Activated CD4-positive, alpha-beta memory T cell treated with anti-CD3 and anti-CD28 coated beads for 36 hours (primary cell): ENCODE measurements at regions not wholly inside any gene's neighbourhood (a gene's known extent, or its start where the extent isn't known, plus 50 kb on each side); places are given as distances from the start of the nearest gene placed in this dataset.

ENCODE experiments used
- CTCF ChIA-PET: fragments of 350-600 bp; sonication (Branson Sonifier 250); formaldehyde crosslinking; loops from one replicate; lab custom pipeline; 2021; ENCODE audit warnings: antibody characterized with exemption, inconsistent platforms; lab: Charles Lee
- POLR2A ChIA-PET: fragments of 350-600 bp; sonication (Branson Sonifier 250); formaldehyde crosslinking; loops from one replicate; lab custom pipeline; 2021; ENCODE audit warnings: antibody characterized with exemption; lab: Charles Lee
- DNase-seq: peaks from one replicate; pipeline ENCODE4 v3.0.0-alpha.2; 2020
- H3K27ac Mint-ChIP-seq: one replicate; pipeline ENCODE4 v1.8.0; 2021; ENCODE audit warnings: mixed read lengths
- H3K27me3 Mint-ChIP-seq: one replicate; pipeline ENCODE4 v1.8.0; 2021; ENCODE audit warnings: mixed read lengths
- H3K36me3 Mint-ChIP-seq: one replicate; pipeline ENCODE4 v1.8.0; 2021; ENCODE audit warnings: mixed read lengths
- H3K4me1 Mint-ChIP-seq: one replicate; pipeline ENCODE4 v1.8.0; 2021; ENCODE audit warnings: low read depth, mixed read lengths
- H3K4me3 Mint-ChIP-seq: one replicate; pipeline ENCODE4 v1.8.0; 2021; ENCODE audit warnings: mild to moderate bottlenecking, mixed read lengths
- H3K9me3 Mint-ChIP-seq: one replicate; pipeline ENCODE4 v1.8.0; 2021; ENCODE audit warnings: mixed read lengths
- intact Hi-C: fragments of 100-400 bp; cut with micrococcal nuclease; formaldehyde crosslinking; loops from one replicate; pipeline ENCODE4 v1.15.1; 2023

DNA sequence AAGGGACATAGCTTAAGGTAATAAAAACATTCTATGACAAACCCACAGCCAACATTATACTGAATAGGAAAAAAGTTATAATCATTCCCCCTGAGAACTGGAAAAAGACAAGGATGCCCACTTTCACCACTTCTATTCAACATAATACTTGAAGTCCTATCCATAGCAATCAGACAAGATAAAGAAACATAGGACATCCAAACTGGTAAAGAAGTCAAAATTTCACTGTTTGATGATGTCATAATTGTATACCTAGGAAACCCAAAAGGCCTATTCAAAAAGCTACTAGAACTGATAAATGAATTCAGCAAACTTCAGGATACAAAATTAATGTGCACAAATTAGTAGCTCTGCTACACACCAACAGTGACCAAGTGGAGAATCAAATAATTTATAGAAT lies 1590.0 kb upstream of the PCDH20 start:
- intact Hi-C loops: no loop called here
- no peak overlapping the region for H3K27ac Mint-ChIP-seq
- no peaks in the 10 kb centered on the region for H3K27me3 Mint-ChIP-seq
- CTCF ChIA-PET: no interaction called here
- no peaks in the 10 kb centered on the region for H3K4me1 Mint-ChIP-seq
- POLR2A ChIA-PET: no interaction called here
- peaks cover 65% of the 10 kb centered on the region for H3K9me3 Mint-ChIP-seq
- DNase-seq: no peak
- H3K4me3 Mint-ChIP-seq: no peak overlapping the region
- H3K36me3 Mint-ChIP-seq: no peaks in the 10 kb centered on the region

DNA sequence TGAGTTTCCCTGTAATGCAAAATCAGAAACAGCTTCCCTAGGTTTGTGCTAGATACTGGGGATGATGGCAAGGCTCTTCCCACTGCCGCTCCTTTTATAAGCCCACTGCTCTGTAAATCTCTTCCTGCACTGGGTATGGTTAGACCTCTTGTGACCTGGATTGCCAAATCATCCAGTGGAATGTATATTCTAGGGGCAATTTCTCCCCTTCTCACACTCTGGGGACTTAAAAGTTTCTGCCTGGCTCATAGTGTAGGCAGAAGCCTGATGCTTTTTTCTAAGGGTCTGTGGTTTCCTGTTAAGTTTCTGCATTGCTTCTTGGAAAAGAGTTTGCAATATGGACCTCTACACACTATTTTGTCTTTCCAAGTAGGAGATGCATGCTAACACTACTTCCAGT lies 1582.0 kb upstream of the PCDH20 start:
- peaks cover 20% of the 10 kb centered on the region for H3K9me3 Mint-ChIP-seq
- H3K4me3 Mint-ChIP-seq: no peak overlapping the region

DNA sequence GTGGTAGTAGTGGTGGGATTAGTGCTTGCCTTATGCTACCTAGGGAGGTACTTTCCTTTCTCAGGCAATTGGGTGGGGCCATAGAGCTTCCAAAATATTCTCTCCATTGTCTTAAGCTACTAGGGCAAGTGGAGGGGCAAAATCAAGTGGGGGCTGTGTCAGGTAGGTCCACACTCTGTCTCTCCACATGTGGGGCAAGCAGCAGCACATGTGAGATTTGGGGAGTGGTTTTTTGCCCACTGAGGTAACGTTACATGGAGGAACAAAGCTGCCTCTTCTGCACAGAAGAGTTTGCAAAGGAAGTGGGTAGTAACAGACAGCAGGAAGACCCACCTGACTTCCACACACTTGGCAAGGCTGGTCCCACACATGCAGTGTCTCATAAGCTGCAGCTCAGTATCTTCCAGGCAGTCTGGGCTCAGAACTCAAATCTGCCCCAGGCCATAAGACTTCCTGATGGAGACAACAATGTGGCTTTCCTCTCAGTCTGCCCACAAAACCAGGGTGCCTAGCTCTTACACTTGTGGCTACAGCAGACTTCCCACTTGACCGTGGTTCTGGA lies 1581.5 kb upstream of the PCDH20 start:
- Mint-ChIP-seq H3K36me3 (no peaks in the 10 kb centered on the region), H3K9me3 (peaks cover 17% of the 10 kb centered on the region), H3K4me1 (no peaks in the 10 kb centered on the region), H3K27ac (no peak overlapping the region), H3K27me3 (no peaks in the 10 kb centered on the region), H3K4me3 (no peak overlapping the region)
- POLR2A ChIA-PET: no interaction called here
- intact Hi-C loops: no loop called here
- CTCF ChIA-PET: no interaction called here
- no peak for DNase-seq

More for the DNA sequence above, 1582.0 kb upstream of the PCDH20 start:
- DNase-seq: no peak
- no peaks in the 10 kb centered on the region for H3K27me3 Mint-ChIP-seq
- intact Hi-C loops: no loop called here
- no peaks in the 10 kb centered on the region for H3K36me3 Mint-ChIP-seq
- H3K4me1 Mint-ChIP-seq: no peaks in the 10 kb centered on the region
- no peak overlapping the region for H3K27ac Mint-ChIP-seq
- ChIA-PET CTCF (no interaction called here), POLR2A (no interaction called here)

DNA sequence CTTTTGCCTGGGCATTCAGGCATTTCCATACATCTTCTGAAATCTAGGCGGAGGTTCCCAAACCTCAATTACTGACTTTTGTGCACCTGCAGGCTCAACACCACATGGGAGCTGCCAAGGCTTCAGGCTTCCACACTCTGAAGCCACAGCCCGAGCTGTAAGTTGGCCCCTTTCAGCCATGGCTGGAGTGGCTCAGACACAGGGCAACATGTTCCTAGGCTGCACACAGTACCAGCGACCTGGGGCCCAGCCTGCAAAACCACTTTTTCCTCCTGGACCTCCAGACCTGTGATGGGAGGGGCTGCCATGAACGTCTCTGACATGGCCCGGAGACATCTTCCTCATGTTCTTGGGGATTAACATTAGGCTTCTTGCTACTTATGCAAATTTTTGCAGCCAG lies 1558.2 kb upstream of the PCDH20 start:
- no peak overlapping the region for H3K27ac Mint-ChIP-seq
- intact Hi-C loops: no loop called here
- no peaks in the 10 kb centered on the region for H3K4me1 Mint-ChIP-seq
- no peak overlapping the region for H3K4me3 Mint-ChIP-seq
- DNase-seq: no peak
- H3K9me3 Mint-ChIP-seq: peaks cover 23% of the 10 kb centered on the region
- ChIA-PET CTCF (interaction anchor here (0.6 kb wide), 1 partner anchor 31 kb away, joined by 3 read pairs; no protein-coding TSS in a partner anchor), POLR2A (no interaction called here)
- no peaks in the 10 kb centered on the region for H3K36me3 Mint-ChIP-seq
- H3K27me3 Mint-ChIP-seq: no peaks in the 10 kb centered on the region

DNA sequence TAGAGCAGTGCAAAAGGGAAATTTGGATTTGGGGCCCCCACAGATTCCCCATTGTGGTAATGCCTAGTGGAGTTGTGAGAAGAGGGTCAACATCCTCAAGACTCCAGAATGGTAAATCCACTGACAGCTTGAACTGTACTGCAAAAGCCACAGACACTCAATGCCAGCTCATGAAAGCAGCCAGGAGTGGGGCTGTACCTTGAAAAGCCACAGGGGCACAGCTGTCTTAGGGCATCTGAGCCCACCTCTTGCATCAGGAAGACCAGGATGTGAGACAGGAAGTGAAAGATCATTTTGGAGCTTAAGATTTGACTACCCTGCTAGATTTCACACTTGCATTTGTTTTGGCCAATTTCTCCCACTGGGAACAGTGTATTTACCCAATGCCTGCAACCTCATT lies 1548.9 kb upstream of the PCDH20 start:
- intact Hi-C loops: no loop called here
- Mint-ChIP-seq H3K4me3 (no peak overlapping the region), H3K27me3 (no peaks in the 10 kb centered on the region), H3K27ac (no peak overlapping the region), H3K9me3 (peaks cover 26% of the 10 kb centered on the region), H3K36me3 (no peaks in the 10 kb centered on the region), H3K4me1 (no peaks in the 10 kb centered on the region)
- ChIA-PET POLR2A (no interaction called here), CTCF (no interaction called here)
- DNase-seq: no peak

DNA sequence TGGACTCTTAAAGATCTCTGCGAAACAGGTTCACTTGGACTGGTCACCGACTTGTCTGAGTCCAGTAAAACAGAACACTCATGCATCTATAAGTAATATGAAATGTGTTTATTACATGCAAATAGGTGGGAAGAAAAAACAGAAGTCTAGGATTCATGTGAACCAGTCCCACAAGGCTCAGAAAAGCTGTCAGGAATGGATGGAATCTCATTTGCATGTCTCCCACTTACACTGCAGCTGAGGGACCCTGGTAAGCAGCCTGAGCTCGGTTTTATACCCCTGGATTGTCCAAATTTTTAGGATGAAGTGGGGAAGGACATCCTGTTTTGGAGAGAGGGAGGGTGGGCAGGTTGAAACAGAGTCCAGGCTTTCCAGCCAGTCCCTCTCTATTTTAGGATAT lies 1545.1 kb upstream of the PCDH20 start:
- Mint-ChIP-seq H3K27ac (no peak overlapping the region), H3K4me3 (no peak overlapping the region), H3K36me3 (no peaks in the 10 kb centered on the region), H3K27me3 (no peaks in the 10 kb centered on the region), H3K4me1 (no peaks in the 10 kb centered on the region), H3K9me3 (peaks cover 14% of the 10 kb centered on the region)
- ChIA-PET POLR2A (no interaction called here), CTCF (interaction anchor here (0.7 kb wide), 1 partner anchor 60 kb away, joined by 3 read pairs; no protein-coding TSS in a partner anchor)
- intact Hi-C loops: no loop called here
- DNase-seq: no peak

DNA sequence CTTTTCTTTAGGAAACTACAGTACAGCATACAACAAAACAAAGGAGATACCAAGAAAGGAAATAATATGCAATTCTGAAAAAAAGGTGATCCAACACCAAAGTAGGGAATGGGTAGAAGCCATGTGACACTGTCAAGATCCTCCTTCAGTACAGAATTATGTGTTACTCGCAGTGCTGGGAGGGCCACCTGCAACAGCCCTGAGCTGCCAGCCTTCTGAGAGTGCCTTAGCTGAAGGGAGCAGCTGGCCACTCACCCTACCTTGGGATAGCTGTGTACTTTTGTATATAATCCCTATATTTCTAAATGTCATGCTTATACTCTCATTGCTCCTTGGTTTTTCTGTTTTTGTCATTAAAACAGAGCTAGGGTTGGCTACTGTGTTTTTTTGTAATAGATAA lies 1518.2 kb upstream of the PCDH20 start:
- intact Hi-C loops: no loop called here
- no peak for DNase-seq
- ChIA-PET CTCF (no interaction called here), POLR2A (no interaction called here)
- Mint-ChIP-seq H3K36me3 (no peaks in the 10 kb centered on the region), H3K27me3 (no peaks in the 10 kb centered on the region), H3K4me1 (no peaks in the 10 kb centered on the region), H3K9me3 (peaks cover 5% of the 10 kb centered on the region), H3K27ac (no peak overlapping the region), H3K4me3 (no peak overlapping the region)

DNA sequence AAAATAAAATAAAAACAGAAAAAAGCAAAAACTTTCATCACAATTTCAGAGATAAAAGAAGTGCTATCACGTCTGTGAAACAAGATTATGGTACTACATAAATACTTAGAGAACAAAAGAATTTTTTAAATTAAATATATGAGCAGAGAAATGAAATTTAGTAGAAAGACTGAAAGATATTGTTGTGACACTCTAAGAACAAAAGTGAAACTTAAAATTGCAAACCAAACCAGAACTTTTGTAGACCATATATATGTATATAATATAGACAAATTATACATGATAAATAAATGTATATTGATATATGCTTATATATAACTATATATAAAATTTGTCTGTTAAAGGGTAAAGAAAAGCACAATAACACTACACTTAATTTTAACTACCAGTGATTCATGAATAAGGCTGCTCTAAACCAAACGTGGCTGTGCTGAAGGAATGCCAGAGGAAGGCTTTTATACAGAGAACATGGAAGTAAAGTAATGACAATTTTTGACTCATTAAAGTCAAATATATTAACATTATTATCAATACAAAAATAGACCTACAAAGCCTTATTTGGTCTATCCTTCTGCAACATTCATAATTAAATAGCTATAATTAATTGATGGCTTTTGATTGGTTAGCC lies 1516.7 kb upstream of the PCDH20 start:
- H3K36me3 Mint-ChIP-seq: no peaks in the 10 kb centered on the region
- POLR2A ChIA-PET: no interaction called here
- H3K9me3 Mint-ChIP-seq: peaks cover 9% of the 10 kb centered on the region
- no peak for DNase-seq
- intact Hi-C loops: no loop called here
- CTCF ChIA-PET: interaction anchor here (0.6 kb wide), 1 partner anchor 794 kb away, joined by 3 read pairs; no protein-coding TSS in a partner anchor
- H3K27me3 Mint-ChIP-seq: no peaks in the 10 kb centered on the region
- no peak overlapping the region for H3K27ac Mint-ChIP-seq
- H3K4me1 Mint-ChIP-seq: no peaks in the 10 kb centered on the region
- H3K4me3 Mint-ChIP-seq: no peak overlapping the region

DNA sequence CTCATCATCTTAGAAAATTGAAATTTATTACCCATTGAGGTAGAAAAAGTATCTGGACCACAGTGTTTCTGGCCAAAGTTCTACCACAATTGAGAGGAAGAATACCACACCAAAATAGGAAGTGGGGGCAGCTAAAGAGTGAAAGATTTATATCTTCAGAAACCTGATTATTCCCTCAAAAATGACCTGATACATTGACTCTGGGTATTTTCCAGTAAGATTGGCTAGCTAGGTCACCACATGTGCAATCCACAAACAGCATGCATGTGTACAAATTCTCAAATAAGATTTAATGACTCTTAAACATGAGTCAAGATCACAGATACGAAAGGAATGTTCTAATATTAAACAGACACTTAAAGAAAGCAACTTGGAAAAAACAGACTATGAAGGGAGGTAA lies 1516.2 kb upstream of the PCDH20 start:
- Mint-ChIP-seq H3K36me3 (no peaks in the 10 kb centered on the region), H3K27me3 (no peaks in the 10 kb centered on the region), H3K27ac (no peak overlapping the region), H3K4me1 (no peaks in the 10 kb centered on the region), H3K9me3 (peaks cover 9% of the 10 kb centered on the region), H3K4me3 (no peak overlapping the region)
- no peak for DNase-seq
- intact Hi-C loops: no loop called here
- ChIA-PET POLR2A (no interaction called here), CTCF (no interaction called here)

DNA sequence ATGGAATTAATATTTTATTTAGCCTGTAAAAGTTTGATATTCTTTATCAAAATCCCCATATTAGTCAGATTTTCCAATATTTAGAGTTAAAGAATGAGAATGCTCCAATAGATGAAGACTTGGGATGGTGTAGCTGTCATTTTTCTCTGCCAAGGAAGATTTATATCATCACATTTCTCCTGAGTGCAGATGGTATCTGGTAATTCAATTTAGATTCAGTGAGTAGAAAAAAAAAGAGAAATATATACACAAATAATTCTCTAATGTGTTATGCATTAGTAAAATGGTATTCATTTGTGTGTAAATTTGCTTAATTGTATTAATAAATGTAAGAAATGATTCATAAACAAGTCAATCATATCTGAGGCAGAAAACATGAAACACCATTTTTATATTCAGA lies 1508.7 kb upstream of the PCDH20 start:
- H3K27ac Mint-ChIP-seq: no peak overlapping the region
- H3K4me1 Mint-ChIP-seq: no peaks in the 10 kb centered on the region
- DNase-seq: no peak
- ChIA-PET CTCF (no interaction called here), POLR2A (no interaction called here)
- H3K9me3 Mint-ChIP-seq: peaks cover 4% of the 10 kb centered on the region
- no peaks in the 10 kb centered on the region for H3K27me3 Mint-ChIP-seq
- H3K4me3 Mint-ChIP-seq: no peak overlapping the region
- intact Hi-C loops: no loop called here
- no peaks in the 10 kb centered on the region for H3K36me3 Mint-ChIP-seq

DNA sequence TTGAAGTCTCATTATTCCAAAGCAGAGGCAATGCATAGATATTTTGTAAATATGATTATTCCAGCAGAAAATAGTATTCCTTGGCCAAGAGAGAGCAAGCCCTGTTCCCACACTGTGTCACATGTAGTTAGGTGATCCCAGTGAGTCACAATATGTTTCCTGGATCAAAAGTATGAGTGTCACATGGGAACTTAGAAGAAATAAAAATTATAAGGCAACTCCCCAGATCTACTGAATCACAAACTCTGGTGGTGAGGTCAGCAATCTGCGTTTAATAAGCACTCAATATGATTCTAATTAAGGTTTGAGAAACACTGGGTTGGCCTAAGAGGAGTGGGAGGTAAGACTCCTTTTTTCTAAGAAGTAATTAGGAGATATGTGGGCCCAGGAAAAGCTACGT lies 1504.5 kb upstream of the PCDH20 start:
- ChIA-PET CTCF (no interaction called here), POLR2A (no interaction called here)
- no peaks in the 10 kb centered on the region for H3K4me1 Mint-ChIP-seq
- H3K9me3 Mint-ChIP-seq: peaks cover 11% of the 10 kb centered on the region
- no peak for DNase-seq
- H3K4me3 Mint-ChIP-seq: no peak overlapping the region
- no peaks in the 10 kb centered on the region for H3K27me3 Mint-ChIP-seq
- no peak overlapping the region for H3K27ac Mint-ChIP-seq
- intact Hi-C loops: no loop called here
- H3K36me3 Mint-ChIP-seq: no peaks in the 10 kb centered on the region

DNA sequence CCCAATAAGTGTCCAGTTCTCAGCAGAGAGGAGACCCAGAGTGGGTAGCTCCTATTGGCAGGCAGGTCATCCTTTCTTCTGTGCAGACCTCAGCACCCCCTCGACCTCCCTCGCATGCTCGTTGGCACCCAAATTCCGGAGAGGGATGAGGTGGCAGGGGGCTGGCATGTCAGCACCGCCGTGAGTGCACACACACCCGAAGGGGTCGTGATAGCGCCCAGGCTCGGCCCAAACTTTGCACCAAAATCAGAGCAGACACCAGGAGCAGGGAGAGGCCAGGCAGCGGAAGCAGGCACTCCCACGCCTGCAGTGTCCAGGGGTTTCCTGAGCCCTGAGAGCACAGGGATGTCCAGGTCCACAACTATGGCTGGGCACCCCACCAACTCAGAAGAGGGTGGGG lies 1503.8 kb upstream of the PCDH20 start:
- DNase-seq: no peak
- H3K27ac Mint-ChIP-seq: no peak overlapping the region
- POLR2A ChIA-PET: no interaction called here
- peaks cover 11% of the 10 kb centered on the region for H3K9me3 Mint-ChIP-seq
- no peaks in the 10 kb centered on the region for H3K36me3 Mint-ChIP-seq
- no peak overlapping the region for H3K4me3 Mint-ChIP-seq
- intact Hi-C loops: no loop called here
- CTCF ChIA-PET: no interaction called here
- no peaks in the 10 kb centered on the region for H3K4me1 Mint-ChIP-seq
- H3K27me3 Mint-ChIP-seq: no peaks in the 10 kb centered on the region

DNA sequence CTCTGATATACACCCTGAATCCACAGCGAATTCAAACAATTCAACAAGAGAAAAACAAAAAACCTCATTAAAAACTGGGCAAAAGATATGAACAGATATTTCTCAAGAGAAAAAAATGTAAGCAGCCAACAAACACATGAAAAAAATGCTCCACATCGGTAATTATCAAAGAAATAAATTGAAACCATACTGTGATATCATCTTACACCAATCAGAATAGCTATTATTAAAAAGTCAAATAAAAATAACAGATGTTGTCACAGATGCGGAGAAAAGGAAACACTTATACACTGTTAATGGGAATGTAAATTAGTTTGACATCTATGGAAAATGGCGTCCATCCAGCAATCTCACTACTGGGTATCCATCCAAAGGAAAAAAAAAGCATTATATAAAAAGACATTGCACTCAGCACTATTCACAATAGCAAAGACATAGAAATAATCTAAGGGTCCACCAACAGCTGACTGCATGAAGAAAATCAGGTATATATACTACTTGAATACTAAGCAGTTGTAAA lies 1495.0 kb upstream of the PCDH20 start:
- ChIA-PET POLR2A (no interaction called here), CTCF (no interaction called here)
- no peaks in the 10 kb centered on the region for H3K27me3 Mint-ChIP-seq
- no peak overlapping the region for H3K4me3 Mint-ChIP-seq
- no peak for DNase-seq
- H3K9me3 Mint-ChIP-seq: peaks cover 13% of the 10 kb centered on the region
- H3K36me3 Mint-ChIP-seq: no peaks in the 10 kb centered on the region
- H3K4me1 Mint-ChIP-seq: no peaks in the 10 kb centered on the region
- no peak overlapping the region for H3K27ac Mint-ChIP-seq
- intact Hi-C loops: no loop called here
